HCT116 (cell line): ENCODE measurements at regions not wholly inside any gene's neighbourhood (a gene's known extent, or its start where the extent isn't known, plus 50 kb on each side); places are given as distances from the start of the nearest gene placed in this dataset.
A peak's percentile ranks its signal among the peaks of the same experiment; 100 is the strongest.

Experiments
- ATAC-seq: fragments of 200-7000 bp; cut with Tn5 transposase; 2 replicates; pipeline ENCODE4 v1.9.1; 2020; ENCODE audit warnings: mild to moderate bottlenecking, moderate library complexity
- BruUV-seq: library from RNA; stranded (reverse); fragments of 400-500 nt; replicated peaks from 2 replicates; lab custom pipeline; 2021; lab: Mats Ljungman, UMichigan
- CTCF ChIA-PET: fragments of 300-600 bp; sonication (Branson Sonifier 250); formaldehyde crosslinking; loops from one replicate; lab custom pipeline; 2021; ENCODE audit warnings: antibody characterized with exemption; lab: Charles Lee
- POLR2A ChIA-PET: fragments of 300-600, 350-600 bp; sonication (Branson Sonifier 250); formaldehyde crosslinking; loops from one replicate; lab custom pipeline; 2021; ENCODE audit warnings: antibody characterized with exemption; lab: Charles Lee
- RAD21 ChIA-PET, 2 experiments: fragments of 300-600 bp; sonication (Branson Sonifier 250); formaldehyde crosslinking; loops; one replicate each; lab custom pipeline; 2023; ENCODE audit warnings: low total read pairs in 2 of 2; ENCODE audit not compliant: uncharacterized antibody in 2 of 2, unreplicated experiment in 2 of 2, low non-redundant PET in 1 of 2; lab: Charles Lee
- DNase-seq: peaks from one replicate; pipeline ENCODE4 v3.0.0-alpha.2; 2010; ENCODE audit warnings: low read depth, low spot score
- H2AFZ ChIP-seq: fragments of 200-600 bp; shearing (Covaris generic), sonication (generic); 2 replicates; pipeline ENCODE4 v1.6.1; 2017; ENCODE audit warnings: low read depth, mixed run types, mixed read lengths, antibody characterized with exemption, low read length; ENCODE audit not compliant: poor library complexity, severe bottlenecking
- H3K27ac ChIP-seq: 2 replicates; pipeline ENCODE4 v1.5.1; 2012; ENCODE audit warnings: low read depth, low read length
- H3K27me3 ChIP-seq: fragments of 200-600 bp; sonication (generic); 2 replicates; pipeline ENCODE4 v1.6.1; 2016; ENCODE audit warnings: mixed run types, low read length, mixed read lengths; ENCODE audit not compliant: insufficient read depth
- H3K36me3 ChIP-seq, 2 experiments: fragments of 200-500 bp in 1 of 2; fragments of 200-600 bp in 1 of 2; sonication (Bioruptor generic) in 1 of 2; sonication (generic) in 1 of 2; 2 replicates each; pipeline versions ENCODE4 v1.5.1 to v1.6.1; 2014 to 2016; ENCODE audit warnings: low read length in 2 of 2, inconsistent platforms in 1 of 2, mixed read lengths in 1 of 2, mixed run types in 1 of 2; ENCODE audit not compliant: insufficient read depth in 2 of 2, control insufficient read depth in 1 of 2
- H3K4me1 ChIP-seq, 2 experiments: fragments of 200-600 bp in 1 of 2; sonication (generic) in 1 of 2; 2 replicates each; pipeline versions ENCODE4 v1.5.1 to v1.6.1; 2012 to 2017; ENCODE audit warnings: low read length in 2 of 2, inconsistent platforms in 1 of 2, mild to moderate bottlenecking in 1 of 2, mixed read lengths in 1 of 2, mixed run types in 1 of 2, moderate library complexity in 1 of 2; ENCODE audit not compliant: insufficient read depth in 2 of 2, control insufficient read depth in 1 of 2
- H3K4me2 ChIP-seq: fragments of 200-600 bp; sonication (generic); 2 replicates; pipeline ENCODE4 v1.6.1; 2017; ENCODE audit warnings: mixed run types, low read length, mixed read lengths
- H3K4me3 ChIP-seq, 2 experiments: fragments of 200-600 bp in 1 of 2; sonication (generic) in 1 of 2; replicated peaks in 1 of 2; 2 replicates each; pipeline ENCODE4 v1.5.1; 2011 to 2016; ENCODE audit warnings: low read length in 2 of 2, control low read depth in 1 of 2, low read depth in 1 of 2, mild to moderate bottlenecking in 1 of 2, mixed read lengths in 1 of 2, mixed run types in 1 of 2
- H3K79me2 ChIP-seq: fragments of 200-600 bp; sonication (generic); 2 replicates; pipeline ENCODE4 v1.6.1; 2017; ENCODE audit warnings: mild to moderate bottlenecking, mixed run types, low read length, moderate library complexity, mixed read lengths; ENCODE audit not compliant: insufficient read depth
- H3K9ac ChIP-seq: fragments of 200-600 bp; sonication (generic); 2 replicates; pipeline ENCODE4 v1.6.1; 2016; ENCODE audit warnings: low read length, mixed read lengths
- H3K9me2 ChIP-seq: fragments of 200-600 bp; sonication (generic), shearing (Covaris generic); 2 replicates; pipeline ENCODE4 v1.6.1; 2017; ENCODE audit warnings: mixed run types, mild to moderate bottlenecking, moderate library complexity; ENCODE audit not compliant: insufficient read depth
- H3K9me3 ChIP-seq, 2 experiments: fragments of 200-500 bp in 1 of 2; fragments of 200-600 bp in 1 of 2; sonication (Bioruptor generic) in 1 of 2; sonication (generic) in 1 of 2; 2 replicates each; pipeline ENCODE4 v1.6.1; 2014 to 2017; ENCODE audit warnings: low read length in 2 of 2, mixed read lengths in 2 of 2, inconsistent platforms in 1 of 2, low read depth in 1 of 2, mild to moderate bottlenecking in 1 of 2, mixed run types in 1 of 2, moderate library complexity in 1 of 2; ENCODE audit not compliant: control insufficient read depth in 1 of 2, insufficient read depth in 1 of 2
- H4K20me1 ChIP-seq: fragments of 200-600 bp; sonication (generic), shearing (Covaris generic); 2 replicates; pipeline ENCODE4 v1.6.1; 2017; ENCODE audit warnings: mixed run types, mild to moderate bottlenecking, moderate library complexity; ENCODE audit not compliant: insufficient read depth
- CBX3 ChIP-seq: IDR thresholded peaks from 2 replicates; pipeline ENCODE4 v1.6.1; 2012; ENCODE audit warnings: low read depth
- CEBPB ChIP-seq: IDR thresholded peaks from 2 replicates; pipeline ENCODE4 v1.6.1; 2012; ENCODE audit warnings: low read depth
- ELF1 ChIP-seq: IDR thresholded peaks from 2 replicates; pipeline ENCODE4 v1.6.1; 2012; ENCODE audit warnings: low read depth, borderline replicate concordance
- EZH2 ChIP-seq: fragments of 200-600 bp; sonication (generic); IDR thresholded peaks from 2 replicates; pipeline ENCODE4 v1.6.1; 2017; ENCODE audit warnings: antibody characterized with exemption, mixed run types
- JUND ChIP-seq: IDR thresholded peaks from 2 replicates; pipeline ENCODE4 v1.6.1; 2012
- POLR2AphosphoS5 ChIP-seq: IDR thresholded peaks from 2 replicates; pipeline ENCODE4 v1.6.1; 2011; ENCODE audit warnings: mild to moderate bottlenecking, low read depth, low read length, moderate library complexity
- REST ChIP-seq: IDR thresholded peaks from 2 replicates; pipeline ENCODE4 v1.6.1; 2012; ENCODE audit warnings: low read depth
- ZBTB33 ChIP-seq: IDR thresholded peaks from 2 replicates; pipeline ENCODE4 v1.6.1; 2011; ENCODE audit warnings: mild to moderate bottlenecking, low read length, moderate library complexity; ENCODE audit not compliant: insufficient replicate concordance; ENCODE audit errors: extremely low read depth
- ZNF274 ChIP-seq: fragments of 200-500 bp; sonication (Bioruptor generic); IDR thresholded peaks from 2 replicates; pipeline ENCODE4 v1.6.1; 2014; ENCODE audit warnings: mild to moderate bottlenecking, low read depth, low read length, inconsistent platforms
- intact Hi-C: fragments of 100-400 bp; cut with micrococcal nuclease; formaldehyde crosslinking; loops from 2 replicates; pipeline ENCODE4 v1.10.0; 2022

GRCh38 chr12:91836264-91836663 is 309.4 kb downstream of the BTG1 start:
- Histone ChIP-seq H3K4me3 (no peak overlapping the region), H3K9me3 (no peaks in the 10 kb centered on the region), H3K4me1 (no peaks in the 10 kb centered on the region), H3K79me2 (no peaks in the 10 kb centered on the region), H4K20me1 (no peaks in the 10 kb centered on the region), H3K27ac (no peak overlapping the region), H2AFZ (peak overlapping the region; percentile 13), H3K9me2 (no peaks in the 10 kb centered on the region), H3K4me2 (no peak overlapping the region), H3K9ac (no peak overlapping the region), H3K27me3 (no peaks in the 10 kb centered on the region), H3K36me3 (no peaks in the 10 kb centered on the region)
- RAD21 ChIA-PET = no interaction called here
- no peak for DNase-seq
- CTCF ChIA-PET = no interaction called here
- POLR2A ChIA-PET = no interaction called here
- intact Hi-C loops = no loop called here
- TF ChIP-seq EZH2 (no peak), ZNF274 (no peak), POLR2AphosphoS5 (no peak), REST (no peak), ELF1 (no peak), CBX3 (no peak), ZBTB33 (no peak), CEBPB (no peak), JUND (no peak)
- no peak for ATAC-seq
- no TSS peak for BruUV-seq
